ENCODE measurements at regions not wholly inside any gene's neighbourhood (a gene's known extent, or its start where the extent isn't known, plus 50 kb on each side); places are given as distances from the start of the nearest gene placed in this dataset.
"Not testable (repeated sequence)": the region's sequence is repeated elsewhere in the genome, so short reads cannot be mapped to it uniquely, and the experiment has no call there.

- not testable (repeated sequence) for TF ChIP-seq CTCF (conservative IDR thresholded peaks at IDR 0.05); EZH2 (IDR thresholded peaks at IDR 0.05; ENCODE audit: low read depth)
Measured at GRCh38 chr9:67369664-67370063, 377.3 kb upstream of the SPATA31A3 start.
